DMS153 treated with DMSO at 0.1 percent for 48 hours (cell line): ENCODE measurements at regions not wholly inside any gene's neighbourhood (a gene's known extent, or its start where the extent isn't known, plus 50 kb on each side); places are given as distances from the start of the nearest gene placed in this dataset.

Experiments used
- DNase-seq: peaks from one replicate; lab custom pipeline; 2025; ENCODE audit not compliant: unreplicated experiment; lab: John Stamatoyannopoulos, UW

DNA sequence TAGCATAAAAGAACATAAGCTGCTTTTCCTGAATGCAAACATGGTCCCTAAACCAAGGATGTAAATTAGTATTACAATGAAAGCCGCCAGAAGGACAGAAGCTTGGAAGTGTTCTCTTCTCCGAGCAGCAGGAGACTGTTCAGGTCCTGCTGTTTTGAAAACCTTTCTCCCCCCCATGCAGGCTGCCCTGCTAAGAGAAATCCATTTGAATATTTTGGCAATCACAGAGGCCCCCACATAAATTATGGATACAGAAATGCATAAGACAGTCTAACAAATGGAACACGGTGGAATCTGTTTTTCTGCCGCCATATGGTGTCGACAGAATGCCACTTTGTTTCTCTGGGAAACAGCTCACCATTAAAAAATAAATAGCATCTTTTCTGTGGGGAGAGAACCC, 600.4 kb upstream of the KLHL29 start:
- DNase-seq: no peak

DNA sequence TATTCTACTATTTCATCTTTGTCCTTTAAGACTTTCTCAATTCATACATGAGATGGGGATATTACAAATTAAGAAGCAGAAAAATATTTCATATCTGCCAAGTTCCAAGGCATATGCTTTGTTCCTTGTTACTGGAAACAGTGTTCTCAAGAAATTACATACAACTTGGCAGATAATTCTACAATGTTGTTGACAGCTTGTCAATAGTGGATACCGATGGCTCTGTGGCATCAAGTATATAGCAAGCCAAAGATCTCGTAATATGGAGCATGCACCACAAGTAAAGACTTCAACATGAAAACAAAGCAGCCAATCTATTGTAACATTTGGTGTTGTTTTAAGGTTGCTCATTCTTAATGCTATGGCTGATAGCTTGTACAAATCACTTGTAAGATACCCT, 598.2 kb upstream of the KLHL29 start:
- no peak for DNase-seq

DNA sequence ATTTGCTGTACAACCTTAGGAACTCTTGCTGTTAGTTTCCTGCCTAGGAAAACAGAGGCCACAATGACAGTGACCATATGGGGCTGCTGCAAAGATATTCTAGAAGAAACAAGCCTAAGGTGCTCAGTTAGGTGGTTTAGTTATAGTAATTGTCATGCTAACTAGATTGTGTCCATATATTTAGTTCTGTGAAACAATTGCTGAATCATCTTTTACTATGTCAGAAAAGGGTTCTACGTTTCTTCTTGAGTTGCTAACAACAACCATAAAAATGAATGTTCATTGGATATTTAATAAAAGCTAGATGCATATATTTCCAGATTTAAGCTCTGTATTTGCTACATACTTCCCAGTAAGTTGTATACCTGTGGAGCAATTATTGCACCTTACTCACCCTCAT, 597.2 kb upstream of the KLHL29 start:
- no peak for DNase-seq

DNA sequence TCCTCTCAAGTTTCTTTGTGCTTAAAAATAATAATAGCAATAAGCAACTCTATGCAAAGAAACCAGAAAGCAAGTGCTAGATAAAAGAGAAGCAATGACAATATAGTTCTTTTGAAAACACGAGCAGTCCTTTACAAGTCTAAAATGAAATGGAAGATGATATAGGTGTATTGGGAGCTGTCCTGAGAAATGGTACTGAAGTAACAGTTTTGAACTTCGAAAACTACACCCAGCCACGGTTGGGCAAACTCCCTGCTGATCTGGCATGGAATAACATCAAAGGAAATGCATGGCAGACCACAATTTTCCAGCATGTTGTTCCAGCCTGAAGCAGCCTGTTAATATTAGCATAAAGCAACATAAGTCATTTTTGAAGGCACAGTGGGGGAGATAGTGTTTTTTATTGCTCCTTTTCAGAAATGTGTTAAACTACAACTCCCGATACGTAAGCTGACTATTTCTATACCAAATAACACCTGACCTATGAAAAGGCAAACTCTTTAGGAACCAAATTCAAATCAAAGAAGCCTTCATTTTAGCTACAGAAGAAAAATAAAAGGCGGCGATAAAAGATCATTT, 596.1 kb upstream of the KLHL29 start:
- DNase-seq: no peak

DNA sequence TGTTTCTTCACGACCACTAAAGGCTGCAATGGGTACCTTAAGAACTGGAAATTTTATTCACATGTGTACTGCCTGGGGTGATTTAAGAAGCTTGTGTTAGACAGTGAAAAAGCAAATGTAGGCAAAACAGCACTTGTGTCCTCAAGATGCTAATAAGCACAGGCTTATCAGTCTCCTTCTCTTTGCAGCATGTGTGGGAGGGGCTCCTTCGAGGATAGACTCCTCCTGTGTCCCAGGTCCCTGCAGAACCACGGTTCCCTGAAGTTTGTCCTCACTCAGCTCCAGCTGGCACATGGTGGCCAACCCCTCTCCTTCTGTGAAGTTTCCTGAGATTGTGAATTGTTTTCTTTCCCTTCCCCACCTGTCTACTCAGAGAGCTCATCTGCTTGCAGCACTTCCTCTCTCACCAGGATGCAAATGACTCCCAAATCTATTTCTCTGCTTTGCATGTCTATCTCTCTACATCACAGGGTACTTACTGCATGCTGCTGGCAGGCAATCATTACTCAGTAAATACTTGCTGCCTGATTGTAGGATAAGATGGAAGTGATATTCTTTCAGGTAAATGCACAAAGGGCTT, 589.6 kb upstream of the KLHL29 start:
- DNase-seq: no peak

DNA sequence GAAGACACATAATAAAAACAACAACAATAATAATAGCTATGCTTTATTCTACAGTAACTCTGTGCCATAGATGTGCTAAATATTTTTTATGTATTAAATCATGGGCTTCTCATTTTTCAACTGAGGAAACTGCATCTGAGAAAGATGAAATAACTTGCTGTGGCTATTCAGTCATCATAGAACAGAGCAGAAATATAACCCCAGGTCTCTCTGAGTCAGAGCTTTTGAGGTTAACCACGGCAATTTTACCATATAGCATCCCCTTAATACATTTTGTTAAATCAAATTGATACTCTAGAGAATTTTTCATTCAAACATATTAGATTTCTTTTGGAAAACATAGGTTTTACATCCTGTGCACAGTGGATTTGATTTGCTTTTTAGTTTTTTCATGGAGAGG, 586.6 kb upstream of the KLHL29 start:
- DNase-seq: no peak

DNA sequence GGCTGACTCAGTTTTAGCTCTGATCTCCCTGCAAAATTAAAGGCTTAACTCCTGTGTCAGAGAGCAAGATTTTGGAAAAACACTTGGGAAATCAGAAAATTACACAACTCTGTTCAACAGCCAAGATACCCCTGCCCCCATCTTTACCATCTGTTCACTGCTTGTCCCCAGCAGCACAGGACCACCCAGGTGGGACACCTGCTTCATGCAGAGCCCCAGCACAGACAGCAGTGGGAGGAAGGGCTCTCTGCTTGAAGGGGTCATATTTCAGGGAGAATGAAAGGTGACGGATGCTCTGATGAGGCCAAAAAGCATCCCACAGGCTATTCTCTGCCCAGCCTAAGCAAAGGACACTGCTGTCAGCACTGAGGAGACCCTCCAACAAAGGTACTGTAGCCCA, 584.6 kb upstream of the KLHL29 start:
- DNase-seq: no peak

DNA sequence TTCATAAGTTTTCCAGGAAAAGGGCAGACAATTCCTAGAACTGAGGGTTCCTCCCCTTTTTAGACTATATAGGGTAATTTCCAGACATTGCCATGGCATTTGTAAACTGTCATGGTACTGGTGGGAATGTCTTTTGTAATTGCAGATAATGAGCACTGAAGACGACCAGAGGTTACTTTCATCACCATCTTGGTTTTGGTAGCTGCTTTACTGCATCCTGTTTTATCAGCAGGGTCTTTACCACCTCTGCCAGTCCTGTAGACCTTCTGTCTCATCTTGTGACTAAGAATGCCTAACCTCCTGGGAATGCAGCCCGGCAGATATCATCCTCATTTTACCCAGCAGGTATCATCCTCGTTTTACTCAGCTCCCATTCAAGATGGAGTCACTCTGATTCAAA, 583.9 kb upstream of the KLHL29 start:
- DNase-seq: no peak

DNA sequence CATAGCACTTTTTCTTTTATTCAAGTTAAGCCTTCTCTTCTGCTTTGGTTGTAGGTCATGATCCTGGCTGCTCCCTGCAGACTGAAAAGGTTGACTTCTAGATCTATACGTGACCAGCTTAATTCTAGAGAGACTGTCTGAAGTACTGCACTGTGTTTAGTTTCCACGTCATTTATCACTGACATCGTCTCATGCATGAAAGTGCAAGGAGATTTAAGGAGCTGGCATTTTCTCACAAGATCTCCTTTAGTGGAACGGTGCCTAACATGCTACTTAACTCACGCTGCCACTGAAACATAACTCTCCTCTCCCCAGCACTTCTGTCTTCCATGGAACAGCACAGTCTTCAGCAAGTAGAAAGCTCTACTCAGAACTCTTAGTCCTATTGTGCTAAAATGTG, 583.0 kb upstream of the KLHL29 start:
- no peak for DNase-seq

DNA sequence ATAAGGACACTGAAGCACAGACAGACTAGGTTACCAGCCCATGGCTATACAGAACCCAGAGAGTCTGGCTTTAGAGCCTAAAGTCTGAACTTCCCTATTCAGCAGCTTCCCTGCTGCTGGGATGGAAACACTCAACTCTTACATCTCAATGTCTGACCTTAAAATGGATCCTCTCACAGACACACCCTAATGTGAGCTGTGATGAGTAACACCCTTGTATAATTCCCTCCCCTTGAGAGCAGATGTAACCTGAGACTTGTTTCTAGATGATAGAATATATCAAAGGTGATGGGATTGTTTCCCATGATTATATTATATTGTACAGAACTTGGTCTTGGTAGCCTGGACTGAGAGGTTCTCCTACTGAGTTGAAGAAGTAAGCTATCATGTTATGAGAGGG, 577.1 kb upstream of the KLHL29 start:
- DNase-seq: no peak

DNA sequence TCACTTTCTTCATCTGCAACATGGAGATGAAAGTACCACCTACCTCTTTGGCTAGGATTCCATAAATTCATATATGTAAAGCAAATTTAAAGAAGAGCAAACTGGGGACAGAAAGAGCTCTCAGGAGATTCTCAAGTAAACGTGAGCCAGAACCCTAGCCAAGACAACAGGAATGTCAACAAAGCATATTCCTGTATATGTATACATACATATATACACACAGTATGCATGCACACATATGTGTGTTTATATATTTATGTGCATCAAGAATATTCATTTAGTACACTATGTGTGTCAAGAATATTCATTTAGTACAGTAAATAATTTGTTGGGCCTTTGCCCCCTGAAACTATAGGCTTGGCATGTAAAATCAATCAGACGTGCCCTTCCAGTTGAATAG, 574.4 kb upstream of the KLHL29 start:
- DNase-seq: no peak

DNA sequence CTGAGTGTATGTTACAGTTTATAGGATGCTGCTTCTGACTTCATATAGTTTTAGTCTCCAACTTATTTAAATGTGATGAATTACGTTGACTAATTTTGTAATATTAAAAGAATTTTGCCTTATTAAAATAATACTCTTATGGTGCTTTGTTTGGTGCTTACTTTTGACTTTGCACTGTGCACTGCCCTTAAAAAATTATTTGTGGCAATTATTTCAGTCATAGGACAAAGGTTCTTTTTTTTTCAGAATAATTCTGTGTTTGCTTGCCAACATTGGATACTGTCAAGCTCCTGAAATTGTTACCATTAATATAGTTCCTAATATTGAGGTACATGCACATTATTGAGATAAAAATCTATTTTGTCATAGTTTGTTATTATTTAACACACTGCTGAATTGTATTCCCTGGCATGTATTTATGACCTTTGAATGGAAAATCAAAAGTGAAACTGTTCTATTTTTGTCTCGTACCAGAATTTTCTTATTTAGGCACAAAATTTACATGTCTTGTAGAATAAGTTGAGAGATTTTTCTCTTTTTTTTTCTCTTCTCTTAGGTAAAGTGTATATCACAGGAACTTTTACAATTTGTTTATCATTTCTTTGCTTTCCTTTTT, 572.8 kb upstream of the KLHL29 start:
- no peak for DNase-seq

DNA sequence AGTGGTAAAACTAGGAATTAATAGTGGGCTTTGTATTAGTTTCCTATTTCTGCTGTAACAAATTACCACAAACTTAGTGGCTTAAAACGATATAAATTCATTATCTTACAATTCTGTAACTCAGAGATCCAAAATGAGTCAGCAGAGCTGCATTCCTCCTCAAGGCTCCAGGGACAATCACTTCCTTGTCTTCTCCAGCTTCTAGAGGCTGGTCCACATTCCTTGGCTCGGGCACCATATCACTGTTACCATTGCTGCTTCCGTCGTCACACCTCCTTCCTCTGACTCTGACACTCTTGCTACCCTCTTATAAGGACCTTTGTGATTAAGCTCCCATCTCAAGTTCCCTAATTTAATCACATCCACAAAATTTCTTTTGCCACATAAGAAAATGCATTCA, 567.8 kb upstream of the KLHL29 start:
- no peak for DNase-seq

DNA sequence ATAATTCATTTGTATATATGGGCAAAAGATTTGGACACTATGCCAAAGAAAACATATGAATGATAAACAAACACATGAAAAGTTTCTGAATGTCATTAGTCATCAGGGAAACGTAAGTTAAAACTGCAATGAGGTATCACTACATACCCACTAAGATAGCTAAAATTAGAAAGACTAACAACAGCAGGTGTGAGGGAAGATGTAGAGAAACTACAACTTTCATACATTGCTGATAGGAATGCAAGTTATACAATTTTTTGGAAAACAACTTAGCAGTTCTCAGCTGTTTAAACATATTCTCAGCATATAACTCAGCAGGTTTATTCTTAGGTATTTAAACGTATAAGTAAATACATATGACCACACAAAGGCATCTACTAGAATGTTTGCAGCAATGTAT, 563.5 kb upstream of the KLHL29 start:
- no peak for DNase-seq

DNA sequence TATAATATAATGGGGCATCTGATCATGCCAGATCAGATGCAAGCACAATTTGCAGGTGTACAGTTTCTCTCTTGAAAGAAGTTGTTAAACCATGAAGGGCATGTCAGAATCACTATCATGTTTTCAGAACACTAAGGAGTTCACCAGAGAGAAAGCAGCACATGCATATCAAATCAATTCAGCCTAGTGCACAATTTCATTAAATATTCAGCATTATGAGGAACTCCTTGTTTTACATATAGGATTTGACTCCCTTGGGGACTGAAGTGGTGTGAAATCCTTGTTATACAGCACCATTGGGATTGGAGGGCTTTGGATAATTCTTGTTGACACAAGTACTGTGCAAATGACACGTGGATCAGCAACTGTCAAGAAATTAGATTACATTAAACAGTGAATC, 562.1 kb upstream of the KLHL29 start:
- DNase-seq: no peak

DNA sequence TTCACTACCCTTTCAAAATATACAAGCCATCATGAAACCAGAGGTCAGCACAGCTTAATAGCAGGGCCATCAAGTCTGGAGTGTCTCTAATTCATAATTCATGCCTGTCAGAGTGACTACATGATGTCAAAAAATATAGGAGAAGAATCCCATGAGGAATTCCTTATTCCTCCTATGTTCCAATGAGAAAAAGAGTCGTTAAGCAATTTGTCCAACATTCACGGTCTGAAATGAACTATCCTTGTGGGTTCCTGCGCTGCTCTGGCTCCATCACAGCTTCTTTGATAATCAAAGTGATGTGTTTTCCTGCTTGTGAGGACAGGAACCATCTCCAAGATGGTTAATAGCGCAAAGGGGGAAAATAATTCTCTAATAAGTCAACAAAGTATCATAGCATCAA, 560.4 kb upstream of the KLHL29 start:
- no peak for DNase-seq

DNA sequence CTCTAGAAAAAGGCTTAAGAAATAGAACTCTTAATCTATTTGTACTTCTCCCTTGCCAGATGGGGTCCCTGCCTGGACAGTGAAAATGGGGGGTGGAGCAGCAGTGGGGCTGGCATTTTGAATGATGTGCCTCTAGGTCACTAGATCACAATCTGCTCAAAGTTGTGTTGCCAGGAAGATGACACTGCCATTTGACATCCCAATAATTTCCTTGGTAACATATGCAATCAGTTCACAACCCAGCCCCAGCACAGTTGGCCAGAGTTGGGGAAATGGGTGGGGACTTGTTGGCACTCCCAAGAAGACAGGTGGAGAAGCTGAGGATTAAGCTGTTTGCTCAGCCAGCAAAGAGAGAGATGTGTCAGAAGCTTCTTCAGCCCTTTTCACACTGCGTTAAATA, 558.3 kb upstream of the KLHL29 start:
- DNase-seq: no peak

DNA sequence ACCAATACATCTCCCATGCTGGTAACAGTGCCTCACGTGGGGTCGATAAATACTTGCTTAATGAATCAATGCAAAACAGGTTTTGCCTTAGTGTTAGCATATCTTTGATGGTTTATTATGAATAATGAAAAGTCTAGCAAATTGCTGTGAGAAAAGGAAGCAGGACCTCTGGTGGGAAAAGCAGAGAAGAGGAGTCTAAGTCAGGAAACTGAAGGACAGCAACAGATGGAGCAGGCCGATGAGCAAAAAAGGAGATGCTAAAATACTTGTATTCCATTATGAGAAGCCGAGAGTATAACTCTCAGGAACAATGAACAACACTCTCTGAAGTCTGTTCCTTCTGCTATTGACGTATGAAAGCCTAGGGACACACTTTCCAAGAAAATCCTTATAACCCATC, 555.2 kb upstream of the KLHL29 start:
- no peak for DNase-seq

DNA sequence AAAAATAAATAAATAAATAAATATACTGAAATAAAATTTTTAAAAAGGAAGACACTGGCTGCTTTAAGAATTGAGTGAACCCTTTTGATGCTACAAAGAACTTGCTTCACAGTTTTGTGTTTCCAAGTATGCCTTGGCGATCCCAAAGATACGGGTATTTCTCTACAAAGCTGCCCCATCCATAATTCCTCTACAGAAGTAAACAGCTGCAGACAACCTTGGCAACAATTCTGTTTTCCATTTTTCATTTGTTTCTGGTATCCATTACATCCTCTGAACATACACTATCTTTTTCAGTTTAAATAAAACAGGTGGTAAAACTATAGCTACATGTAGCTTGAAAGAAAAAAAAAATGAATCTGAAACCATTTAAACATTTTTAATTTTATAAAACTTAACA, 552.8 kb upstream of the KLHL29 start:
- no peak for DNase-seq

DNA sequence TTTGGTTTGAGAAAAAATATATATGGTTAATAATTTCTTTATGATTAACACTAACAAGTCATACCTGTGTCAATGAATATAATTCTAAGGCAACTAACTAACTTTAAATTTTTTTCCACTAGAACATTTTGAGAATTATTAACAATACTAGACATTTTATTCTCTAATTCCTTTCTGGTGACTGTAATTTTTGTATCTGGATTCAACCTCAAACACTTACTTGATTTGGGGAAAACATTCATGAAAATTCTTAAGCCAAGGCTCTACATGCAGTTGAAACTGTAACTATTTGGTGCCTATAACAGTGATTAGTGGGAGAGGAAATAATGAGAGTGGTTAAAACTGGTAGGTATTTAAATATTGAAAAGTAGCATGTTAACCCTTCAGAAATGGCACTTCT, 546.5 kb upstream of the KLHL29 start:
- DNase-seq: no peak

DNA sequence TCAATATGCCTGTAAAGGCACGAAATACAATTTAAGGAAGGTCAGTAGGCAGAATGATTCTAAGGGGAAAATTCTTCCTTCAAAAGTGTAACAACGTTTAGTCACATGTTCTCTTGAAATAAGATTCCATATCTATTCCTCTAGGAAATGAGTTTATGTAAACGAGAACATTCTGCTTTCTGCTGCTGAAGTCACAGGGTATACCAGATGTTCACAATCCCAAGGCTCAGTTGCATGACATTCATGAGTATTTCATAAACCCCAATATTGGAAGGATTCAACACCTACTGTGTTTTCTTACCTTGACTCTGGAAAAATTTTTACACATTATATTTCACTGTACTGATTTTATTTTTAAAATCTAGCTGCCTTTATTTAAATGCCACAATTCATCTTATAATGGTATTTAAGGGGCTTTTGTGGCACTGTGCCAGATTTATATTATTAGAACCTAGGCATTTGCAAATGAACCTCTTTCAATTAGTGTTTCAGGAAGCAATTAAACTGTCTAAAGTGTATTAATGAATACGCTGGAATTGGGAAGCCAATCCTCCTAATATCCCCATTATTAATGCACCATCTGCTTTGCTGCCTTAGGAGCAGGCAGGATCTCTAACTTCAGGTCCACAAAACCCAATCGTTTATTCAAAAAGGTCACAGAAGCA, 542.6 kb upstream of the KLHL29 start:
- no peak for DNase-seq

DNA sequence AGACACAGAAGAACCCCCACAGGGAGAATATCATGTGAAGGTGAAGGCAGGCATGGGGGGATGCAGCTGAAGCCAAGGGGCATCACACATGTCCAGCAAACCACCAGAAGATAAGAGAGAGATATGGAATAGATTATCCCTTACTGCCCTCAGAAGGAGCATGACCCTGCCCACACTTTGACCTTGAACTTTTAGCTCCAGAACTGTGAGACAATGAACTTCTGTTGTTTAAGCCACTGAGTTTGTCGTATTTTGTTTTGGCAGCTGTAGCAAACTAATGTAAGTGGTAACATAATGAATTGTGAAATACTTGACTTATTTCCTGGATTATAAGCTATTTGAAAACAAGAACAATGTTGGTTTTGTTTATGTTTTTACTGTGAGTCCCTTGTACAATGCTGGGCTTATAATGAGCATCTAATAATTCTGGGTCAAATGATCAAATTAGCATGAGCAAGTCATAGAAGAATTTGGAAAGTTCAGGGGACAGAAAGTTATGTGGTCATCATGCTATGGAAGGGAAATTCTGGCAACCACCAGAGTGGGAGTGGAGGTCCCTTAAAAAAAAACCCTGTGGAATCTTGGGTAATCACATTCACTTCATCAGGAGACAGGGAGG, 541.0 kb upstream of the KLHL29 start:
- no peak for DNase-seq
